ENCODE measurements at regions not wholly inside any gene's neighbourhood (a gene's known extent, or its start where the extent isn't known, plus 50 kb on each side); places are given as distances from the start of the nearest gene placed in this dataset.

- Histone ChIP-seq H3K9me3 (ENCODE audit: control insufficient read depth, insufficient read depth, low read length) (peaks cover 2% of the 10 kb centered on the region; the same call in 1 of the 2 replicates), H3K14ac (replicated peaks; ENCODE audit: low read depth, low read length) (peak overlapping the region; percentile 96), H3K27ac (ENCODE audit: insufficient read depth, low read length) (peak overlapping the region; percentile 99), H2BK5ac (ENCODE audit: low read depth, low read length, poor library complexity, severe bottlenecking) (peak overlapping the region; percentile 100), H3K79me1 (ENCODE audit: low read depth in 1 of 2, low read length in 2 of 2) (peaks cover 0 to 7% of the 10 kb centered on the region in 2 experiments; a peak in 2 of 4 replicates), H3K18ac (ENCODE audit: low read depth, low read length) (peak overlapping the region; percentile 100), H4K20me1 (ENCODE audit: insufficient read depth, low read length) (no peaks in the 10 kb centered on the region), H3K4me2 (ENCODE audit: low read depth, low read length) (peak overlapping the region; percentile 73), H2AK9ac (replicated peaks; ENCODE audit: low read depth, low read length, poor library complexity) (peak overlapping the region; percentile 80), H2AK5ac (ENCODE audit: low read depth, low read length) (peak overlapping the region; percentile 89), H3K4me1 (ENCODE audit: control insufficient read depth, insufficient read depth, low read length) (peaks cover 10% of the 10 kb centered on the region), H3K4me3 (ENCODE audit: insufficient read depth, low read depth, low read length) (peak overlapping the region; percentile 3; the same call in 1 of the 2 replicates), H3K36me3 (ENCODE audit: control insufficient read depth, insufficient read depth, low read length) (no peaks in the 10 kb centered on the region), H2BK120ac (ENCODE audit: low read depth, low read length) (peak overlapping the region; percentile 95), H3K9me1 (ENCODE audit: insufficient read depth, low read length) (peaks cover 7% of the 10 kb centered on the region; the same call in 1 of the 2 replicates), H3K23ac (ENCODE audit: low read depth, low read length) (peak overlapping the region; percentile 100), H2BK20ac (ENCODE audit: low read depth, low read length) (peak overlapping the region; percentile 99), H4K91ac (ENCODE audit: insufficient read depth, low read depth, low read length) (peak overlapping the region; percentile 100), H2BK15ac (ENCODE audit: low read depth, low read length) (peak overlapping the region; percentile 98), H3K4ac (ENCODE audit: low read depth, low read length) (peak overlapping the region; percentile 97), H3K56ac (ENCODE audit: extremely low read depth, insufficient read depth, low read length) (peak overlapping the region; percentile 96), H3K27me3 (ENCODE audit: control insufficient read depth, insufficient read depth, low read length) (no peaks in the 10 kb centered on the region), H3K9ac (ENCODE audit: low read depth, low read length) (peak overlapping the region; percentile 96), H4K5ac (ENCODE audit: low read depth, low read length) (peak overlapping the region; percentile 100), H2AFZ (replicated peaks; ENCODE audit: low read length, poor library complexity) (peak overlapping the region; percentile 24), H4K8ac (ENCODE audit: low read depth in 2 of 2, low read length in 2 of 2) (peak overlapping the region; percentile 99 to 100)
- intact Hi-C loops (cut with micrococcal nuclease) (loop anchor here (1.0 to 10.0 kb wide), 5 partner anchors 201 to 875 kb away; no protein-coding TSS in a partner anchor), in situ Hi-C loops (cut with MboI; ENCODE audit: low sequenced_read_pairs) (loop anchor here (5.0 kb wide), 1 partner anchor 658 kb away; no protein-coding TSS in a partner anchor), dilution Hi-C loops (cut with HindIII; ENCODE audit: low sequenced_read_pairs, unreplicated experiment) (no loop called here)
- POLR2A ChIA-PET (ENCODE audit: unreplicated experiment): interaction anchor here (0.6 kb wide), 2 partner anchors 397 to 660 kb away, joined by 3 to 7 read pairs; no protein-coding TSS in a partner anchor
- DNase-seq (peak; percentile 92), ATAC-seq (ENCODE audit: low read depth) (peak; percentile 28)
- CTCF ChIA-PET: no interaction called here
- BruUV-seq (replicated peaks): no TSS peak
- no CpG with 5 or more reads among the region's 2 CpGs for WGBS, 2 experiments (ENCODE audit: extremely low coverage in 2 of 2, insufficient read length in 1 of 2)
- TF ChIP-seq FOS (IDR thresholded peaks at IDR 0.05; ENCODE audit: low read depth, low read length) (peak; percentile 44; the same call in 1 of the 2 replicates), MAFK (IDR thresholded peaks at IDR 0.05; ENCODE audit: low read depth, low read length) (peak; percentile 39; the same call in 1 of the 2 replicates), SMC3 (IDR thresholded peaks at IDR 0.05; ENCODE audit: low read depth, low read length) (peak; percentile 21; the same call in 1 of the 2 replicates), POLR2A (IDR thresholded peaks at IDR 0.05; ENCODE audit: low read depth, low read length) (peak; percentile 77; the same call in 1 of the 2 replicates), CHD1 (IDR thresholded peaks at IDR 0.05; ENCODE audit: low read depth, low read length) (peak; percentile 3; the same call in 1 of the 2 replicates), RAD21 (IDR thresholded peaks at IDR 0.05; ENCODE audit: low read length) (peak; percentile 20; the same call in 1 of the 2 replicates), CEBPB (IDR thresholded peaks at IDR 0.05; ENCODE audit: low read depth, low read length) (peak; percentile 8; the same call in 1 of the 2 replicates), BHLHE40 (IDR thresholded peaks at IDR 0.05; ENCODE audit: low read depth, low read length) (no peak), USF2 (IDR thresholded peaks at IDR 0.05; ENCODE audit: low read depth, low read length) (no peak), RCOR1 (IDR thresholded peaks at IDR 0.05; ENCODE audit: insufficient replicate concordance, low read length) (no peak), CTCF (conservative IDR thresholded peaks at IDR 0.05; ENCODE audit: low read depth, low read length) (no peak), RFX5 (IDR thresholded peaks at IDR 0.05; ENCODE audit: low read depth, low read length) (no peak), ELK1 (IDR thresholded peaks at IDR 0.05; ENCODE audit: borderline replicate concordance, low read depth, low read length) (no peak), MXI1 (IDR thresholded peaks at IDR 0.05; ENCODE audit: borderline replicate concordance, low read depth, low read length) (no peak), NFE2L2 (IDR thresholded peaks at IDR 0.05; ENCODE audit: low read depth, low read length) (no peak)
Measured at GRCh38 chr5:98109561-98110006, 663.9 kb upstream of the RGMB start.
